ENCODE measurements at regions not wholly inside any gene's neighbourhood (a gene's known extent, or its start where the extent isn't known, plus 50 kb on each side); places are given as distances from the start of the nearest gene placed in this dataset.

- no peak for DNase-seq
Observed at GRCh38 chr18:24736662-24737330, 276.4 kb downstream of the HRH4 start.

DNA sequence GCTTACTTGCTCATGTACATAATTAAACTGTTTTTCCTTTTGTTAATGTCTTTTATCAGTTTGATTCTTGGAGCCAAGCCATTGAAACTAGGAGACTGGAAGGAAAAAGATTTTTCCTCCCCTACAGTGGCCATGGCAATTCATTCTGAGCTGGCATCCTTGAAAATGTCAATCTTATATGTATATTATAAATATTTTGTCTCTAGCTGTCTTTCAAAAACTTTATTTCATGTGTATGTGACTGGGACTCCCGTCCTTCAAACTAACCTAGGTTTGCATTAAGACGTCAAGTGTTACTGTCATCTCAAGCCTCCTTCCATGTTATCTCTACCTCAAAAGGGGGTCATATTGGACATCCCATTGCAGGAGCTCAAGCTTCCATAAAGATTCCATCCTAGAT lies 280.4 kb downstream of the HRH4 start:
- DNase-seq, result no peak

DNA sequence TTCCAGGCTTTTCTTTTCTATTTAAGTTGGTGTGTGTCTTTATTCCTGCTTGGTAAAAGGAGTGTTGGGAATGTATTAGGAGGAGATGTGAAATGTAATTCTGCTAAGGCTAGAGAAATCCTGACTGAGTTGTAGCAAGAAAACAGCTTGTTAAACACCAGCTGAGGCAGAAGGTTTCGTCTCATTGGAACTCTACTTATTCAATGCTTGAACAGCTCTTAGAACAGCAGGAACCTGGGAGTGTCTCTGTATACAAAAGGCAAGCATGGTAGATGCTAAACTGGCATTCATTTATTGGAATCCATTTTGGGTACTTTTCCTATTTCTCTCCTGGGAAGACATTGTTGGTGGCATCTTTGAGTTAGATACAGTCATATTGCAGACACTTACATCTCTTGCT lies 280.9 kb downstream of the HRH4 start:
- no peak for DNase-seq

- DNase-seq, result no peak
Observed at GRCh38 chr18:24741965-24742724, 281.7 kb downstream of the HRH4 start.

DNA sequence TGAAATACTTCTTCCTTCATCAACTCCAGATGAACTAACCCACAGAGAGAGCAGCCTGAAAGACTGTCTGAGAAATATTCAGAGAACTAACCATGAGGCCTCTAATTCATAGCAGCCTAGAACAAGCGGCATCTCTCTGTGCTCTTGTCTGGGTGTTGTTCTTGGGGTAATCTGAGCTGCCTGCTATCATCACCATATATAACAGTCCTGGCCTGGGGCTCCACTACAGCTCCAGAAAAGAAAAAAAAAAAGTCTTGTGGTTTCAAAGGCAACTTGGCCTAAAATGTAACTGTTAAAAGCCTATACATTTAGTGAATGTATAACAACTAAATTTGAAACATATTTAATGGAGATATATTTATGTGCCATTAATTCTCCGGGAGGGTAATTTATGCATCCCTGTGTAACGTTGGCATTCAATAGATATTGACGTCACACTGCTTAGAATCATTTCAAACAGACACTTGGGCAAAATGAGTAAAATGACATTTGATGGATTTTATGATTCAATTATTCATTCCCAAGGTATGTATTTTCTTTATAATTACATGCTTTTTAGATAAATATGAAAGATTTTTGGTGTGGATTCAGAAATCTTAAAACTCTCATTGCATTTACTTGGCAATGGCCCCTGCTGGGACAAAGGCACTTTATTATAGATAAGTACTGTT lies 294.3 kb downstream of the HRH4 start:
- DNase-seq, result no peak

GRCh38 chr18:24756385-24756784 lies 295.9 kb downstream of the HRH4 start:
- no peak for DNase-seq

GRCh38 chr18:24757134-24757533 lies 296.7 kb downstream of the HRH4 start:
- no peak for DNase-seq

DNA sequence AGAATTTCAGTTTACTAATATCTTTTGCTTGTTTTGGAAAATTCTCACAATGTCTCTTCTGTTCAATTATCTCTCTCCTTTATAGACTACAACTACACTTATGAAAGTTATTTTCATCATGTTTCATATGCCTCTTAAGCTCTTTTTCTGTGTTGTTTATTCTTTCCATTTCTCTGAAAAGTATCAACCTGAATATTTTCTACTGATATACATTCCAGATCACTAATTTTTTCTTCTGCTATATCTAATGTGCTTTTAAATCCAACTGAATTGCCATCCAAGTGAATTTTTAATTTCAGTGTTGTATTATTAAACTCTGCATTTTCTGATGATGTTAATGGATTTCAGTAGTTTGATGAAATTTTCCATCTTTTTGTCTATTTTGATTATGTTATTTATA lies 301.3 kb downstream of the HRH4 start:
- no peak for DNase-seq

DNA sequence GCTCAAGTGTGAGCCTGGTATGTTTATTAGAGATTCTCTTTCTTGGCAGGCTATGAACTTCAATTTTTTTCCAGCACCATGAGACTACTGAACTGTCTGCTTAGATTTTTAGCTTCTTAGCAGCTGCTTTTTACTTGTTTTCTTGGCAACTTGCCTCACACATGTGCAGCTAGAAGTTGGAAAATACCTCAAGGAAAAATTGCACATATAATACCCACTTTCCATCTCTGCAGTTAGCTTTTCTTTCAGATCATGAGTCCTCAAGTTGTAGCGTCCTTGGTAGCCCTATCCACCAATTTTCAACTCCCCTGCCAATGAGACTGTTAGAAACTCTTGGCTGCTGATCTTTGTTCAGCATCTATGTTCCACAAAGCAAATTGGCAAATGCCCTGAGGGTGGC lies 302.1 kb downstream of the HRH4 start:
- DNase-seq, result no peak

- no peak for DNase-seq
Observed at GRCh38 chr18:24763765-24764513, 303.5 kb downstream of the HRH4 start.

- DNase-seq, result no peak
Observed at GRCh38 chr18:24764766-24765165, 304.3 kb downstream of the HRH4 start.

GRCh38 chr18:24766376-24766775 lies 305.9 kb downstream of the HRH4 start:
- no peak for DNase-seq

DNA sequence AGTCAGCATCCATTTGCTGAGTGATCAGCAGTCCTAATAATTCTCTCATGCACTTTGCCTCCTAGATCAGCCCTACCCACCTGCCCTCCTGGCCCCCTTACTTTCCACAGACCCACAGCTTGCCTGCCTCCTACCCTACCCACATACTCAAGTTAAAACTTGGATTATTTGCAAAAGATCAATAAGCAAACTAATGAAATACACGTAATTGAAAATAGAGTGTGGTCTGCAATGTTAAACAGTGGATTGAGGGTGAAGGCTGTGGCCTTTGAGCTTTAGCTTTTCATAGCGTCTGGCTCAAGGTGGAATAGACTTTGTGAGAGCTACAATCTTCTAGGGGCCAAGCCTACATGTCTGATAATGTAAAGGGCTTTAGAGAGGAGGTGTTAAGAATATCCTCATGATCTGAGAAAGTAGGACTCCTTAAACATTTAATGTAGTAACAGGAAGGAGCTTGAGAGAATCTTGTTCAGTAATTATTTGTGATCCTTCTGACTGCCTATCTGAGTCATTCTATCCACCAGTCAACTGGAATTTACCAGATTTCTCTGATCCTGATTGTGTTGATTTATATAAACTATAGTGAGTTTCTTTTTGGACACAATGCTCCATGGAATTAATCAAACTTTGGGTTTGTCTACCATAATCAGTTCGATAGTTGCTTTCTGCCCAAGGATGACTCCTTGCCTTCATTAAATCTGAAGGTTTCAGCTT lies 310.0 kb downstream of the HRH4 start:
- no peak for DNase-seq

GRCh38 chr18:24771300-24771699 lies 310.9 kb downstream of the HRH4 start:
- DNase-seq, result no peak

GRCh38 chr18:24773101-24773500 lies 312.7 kb downstream of the HRH4 start:
- no peak for DNase-seq

GRCh38 chr18:24776019-24776418 lies 315.6 kb downstream of the HRH4 start:
- DNase-seq, result no peak

DNA sequence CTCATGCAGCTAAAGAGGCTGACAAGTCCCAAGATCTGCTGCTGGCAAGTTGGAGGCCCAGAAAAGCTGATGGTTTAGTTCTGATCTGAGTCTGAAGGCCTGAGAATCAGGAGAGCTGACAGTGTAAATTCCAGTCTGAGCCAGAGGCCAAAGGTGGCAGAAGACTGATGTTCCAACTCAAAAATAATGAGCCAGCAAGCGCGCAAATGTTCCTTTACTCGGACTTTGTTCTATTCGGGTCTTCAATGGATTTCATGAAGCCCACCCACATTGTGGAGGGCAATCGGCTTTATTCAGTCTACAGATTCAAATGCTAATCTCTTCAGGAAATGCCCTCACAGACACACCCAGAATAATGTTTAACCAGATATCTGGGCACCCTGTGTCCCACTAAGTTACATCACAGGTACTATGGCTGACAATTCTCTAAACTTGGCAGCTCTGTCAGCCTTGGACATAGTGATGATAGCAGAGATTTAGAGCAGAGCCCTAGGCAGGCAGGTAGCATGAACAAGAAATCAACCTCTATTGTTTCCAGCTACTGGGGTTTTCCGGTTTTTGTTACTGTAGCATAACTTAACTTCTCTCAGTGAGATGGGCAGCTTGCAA lies 318.5 kb downstream of the HRH4 start:
- no peak for DNase-seq

DNA sequence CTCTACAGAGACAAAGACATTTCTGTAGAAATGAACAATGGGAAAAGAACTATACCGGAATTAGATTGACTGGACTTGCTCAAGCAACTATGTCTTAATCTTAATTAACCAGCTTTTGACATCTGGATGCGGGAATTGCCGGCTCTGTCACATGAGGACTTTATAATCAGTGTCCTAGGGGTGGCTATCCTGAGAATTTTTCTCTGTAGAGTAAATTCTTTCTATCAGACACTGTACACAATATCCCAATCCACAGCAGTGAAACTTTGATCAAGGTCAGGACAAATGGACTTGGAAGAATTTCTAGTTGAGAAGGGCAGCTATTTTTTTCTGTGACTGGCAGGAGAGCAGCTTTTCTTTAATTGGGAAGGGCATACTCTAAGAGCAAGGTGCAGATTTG lies 322.1 kb downstream of the HRH4 start:
- no peak for DNase-seq

DNA sequence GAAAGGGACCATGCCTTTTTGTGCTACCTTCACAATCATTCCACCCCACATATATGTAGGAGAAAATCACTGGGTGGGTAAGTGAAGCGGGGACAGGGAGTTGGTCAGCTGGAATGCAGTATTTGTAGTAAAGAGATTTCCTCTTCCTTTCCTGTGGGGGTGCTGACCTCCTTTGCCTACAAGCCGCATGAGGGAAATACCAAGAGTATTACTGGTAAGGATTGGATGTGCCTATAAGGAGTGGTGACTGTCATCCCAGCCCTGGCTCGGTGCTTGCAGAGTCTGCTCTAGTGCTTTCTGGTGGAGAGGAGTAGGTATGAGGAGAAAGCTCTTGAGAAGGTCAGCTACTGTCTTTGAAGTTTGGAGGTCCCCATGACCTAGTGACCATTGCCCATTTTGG lies 324.6 kb downstream of the HRH4 start:
- DNase-seq, result no peak

DNA sequence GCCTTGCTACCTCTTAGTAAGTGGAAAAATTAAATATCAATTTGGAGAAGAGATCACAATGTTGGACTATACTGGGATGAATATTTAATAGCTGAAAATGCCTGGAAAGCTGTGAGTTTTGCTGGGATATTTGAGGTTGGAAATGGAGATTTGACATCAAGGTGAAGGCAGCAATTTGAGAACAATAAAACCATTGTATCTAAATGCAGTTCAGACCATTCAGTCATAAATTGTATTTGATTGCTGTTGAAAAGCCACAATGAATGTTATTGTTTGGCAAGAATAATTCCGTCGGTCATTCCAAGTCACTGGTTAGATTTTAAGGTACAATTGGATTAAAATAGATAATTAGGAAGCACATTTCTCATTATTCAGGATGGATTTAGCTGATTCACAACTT lies 325.6 kb downstream of the HRH4 start:
- no peak for DNase-seq

GRCh38 chr18:24790347-24790746 lies 329.9 kb downstream of the HRH4 start:
- no peak for DNase-seq

All from C1 segment of cervical spinal cord (tissue), 14 donors.